ENCODE measurements at regions not wholly inside any gene's neighbourhood (a gene's known extent, or its start where the extent isn't known, plus 50 kb on each side); places are given as distances from the start of the nearest gene placed in this dataset.

DNA sequence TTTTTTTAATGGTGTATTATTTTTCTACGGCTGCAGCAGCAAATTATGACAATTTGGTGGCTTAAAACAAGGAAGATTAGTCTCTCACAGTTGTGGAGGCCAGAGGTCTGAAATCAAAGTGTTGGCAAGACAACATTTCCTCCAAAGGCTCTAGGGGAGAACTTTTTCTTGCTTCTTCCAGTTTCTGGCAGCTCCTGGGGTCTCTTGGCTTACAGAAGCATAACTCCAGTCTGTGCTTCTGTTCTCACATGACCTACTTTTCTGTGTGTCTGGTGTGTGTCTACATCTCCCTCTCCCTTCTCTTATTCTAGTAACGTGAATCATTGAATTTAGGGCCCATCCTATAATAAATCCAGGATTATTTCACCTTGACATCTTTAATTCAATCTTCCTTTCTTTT is 551.9 kb upstream of the LUZP2 start:
- TF ChIP-seq, protein P1, sequence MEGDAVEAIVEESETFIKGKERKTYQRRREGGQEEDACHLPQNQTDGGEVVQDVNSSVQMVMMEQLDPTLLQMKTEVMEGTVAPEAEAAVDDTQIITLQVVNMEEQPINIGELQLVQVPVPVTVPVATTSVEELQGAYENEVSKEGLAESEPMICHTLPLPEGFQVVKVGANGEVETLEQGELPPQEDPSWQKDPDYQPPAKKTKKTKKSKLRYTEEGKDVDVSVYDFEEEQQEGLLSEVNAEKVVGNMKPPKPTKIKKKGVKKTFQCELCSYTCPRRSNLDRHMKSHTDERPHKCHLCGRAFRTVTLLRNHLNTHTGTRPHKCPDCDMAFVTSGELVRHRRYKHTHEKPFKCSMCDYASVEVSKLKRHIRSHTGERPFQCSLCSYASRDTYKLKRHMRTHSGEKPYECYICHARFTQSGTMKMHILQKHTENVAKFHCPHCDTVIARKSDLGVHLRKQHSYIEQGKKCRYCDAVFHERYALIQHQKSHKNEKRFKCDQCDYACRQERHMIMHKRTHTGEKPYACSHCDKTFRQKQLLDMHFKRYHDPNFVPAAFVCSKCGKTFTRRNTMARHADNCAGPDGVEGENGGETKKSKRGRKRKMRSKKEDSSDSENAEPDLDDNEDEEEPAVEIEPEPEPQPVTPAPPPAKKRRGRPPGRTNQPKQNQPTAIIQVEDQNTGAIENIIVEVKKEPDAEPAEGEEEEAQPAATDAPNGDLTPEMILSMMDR (IDR thresholded peaks at IDR 0.05; ENCODE audit: unreplicated experiment), result no peak
- H3K4me3 Mint-ChIP-seq (ENCODE audit: low read depth), result no peak overlapping the region
- no peaks in the 10 kb centered on the region for H3K4me1 Mint-ChIP-seq (ENCODE audit: low read depth)
- H3K36me3 Mint-ChIP-seq (ENCODE audit: insufficient read depth), result no peaks in the 10 kb centered on the region
- no peaks in the 10 kb centered on the region for H3K27me3 Mint-ChIP-seq
- H3K27ac Mint-ChIP-seq, result no peak overlapping the region
- peaks cover 13% of the 10 kb centered on the region for H3K9me3 Mint-ChIP-seq (ENCODE audit: low read depth)
- no peak for DNase-seq (ENCODE audit: low spot score, unreplicated experiment)

DNA sequence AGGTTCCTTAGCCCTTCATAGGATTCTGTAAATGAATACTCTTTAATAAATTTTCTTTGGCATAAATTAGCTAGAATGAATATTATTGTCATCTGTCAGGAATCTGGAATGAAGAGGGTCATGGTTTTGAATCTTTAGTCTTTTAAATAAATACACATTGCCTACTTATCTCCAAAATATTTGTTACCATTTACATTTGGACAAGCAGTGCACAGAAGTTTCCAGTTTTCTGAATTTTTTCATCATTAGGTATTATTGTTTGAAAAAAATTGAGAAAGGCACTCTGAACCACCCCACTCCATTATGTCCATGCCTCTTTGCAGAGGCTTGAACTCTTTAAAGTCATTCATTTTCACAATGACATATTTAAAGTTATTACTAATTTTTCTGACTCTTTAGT is 549.0 kb upstream of the LUZP2 start:
- Mint-ChIP-seq H3K4me3 (ENCODE audit: low read depth) (no peak overlapping the region), H3K27me3 (no peaks in the 10 kb centered on the region), H3K4me1 (ENCODE audit: low read depth) (no peaks in the 10 kb centered on the region), H3K27ac (no peak overlapping the region), H3K9me3 (ENCODE audit: low read depth) (no peaks in the 10 kb centered on the region), H3K36me3 (ENCODE audit: insufficient read depth) (no peaks in the 10 kb centered on the region)
- TF ChIP-seq, protein P1 (IDR thresholded peaks at IDR 0.05; ENCODE audit: unreplicated experiment), result no peak
- no peak for DNase-seq (ENCODE audit: low spot score, unreplicated experiment)

DNA sequence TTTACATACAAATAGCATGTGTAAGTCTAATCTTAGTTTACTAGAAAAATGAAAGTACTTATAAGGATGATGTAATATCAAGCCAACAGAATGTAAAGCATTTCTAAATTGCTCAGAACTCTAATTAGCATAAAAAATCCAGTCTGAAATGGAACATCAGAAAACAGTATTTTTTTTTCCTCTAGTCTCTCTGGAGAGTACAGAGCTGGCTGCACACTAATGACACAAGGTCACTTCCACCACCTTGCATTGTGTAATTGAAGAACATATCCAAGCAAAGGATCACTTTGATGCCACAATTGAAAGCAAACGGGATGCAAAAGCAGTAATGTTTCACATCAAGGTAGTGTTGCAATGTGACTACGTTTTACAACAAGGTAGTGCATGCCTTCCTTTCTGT is 548.0 kb upstream of the LUZP2 start:
- Mint-ChIP-seq H3K27ac (no peak overlapping the region), H3K27me3 (no peaks in the 10 kb centered on the region), H3K4me3 (ENCODE audit: low read depth) (no peak overlapping the region), H3K36me3 (ENCODE audit: insufficient read depth) (no peaks in the 10 kb centered on the region), H3K9me3 (ENCODE audit: low read depth) (no peaks in the 10 kb centered on the region), H3K4me1 (ENCODE audit: low read depth) (no peaks in the 10 kb centered on the region)
- TF ChIP-seq, protein P1 (IDR thresholded peaks at IDR 0.05; ENCODE audit: unreplicated experiment), result no peak
- no peak for DNase-seq (ENCODE audit: low spot score, unreplicated experiment)

DNA sequence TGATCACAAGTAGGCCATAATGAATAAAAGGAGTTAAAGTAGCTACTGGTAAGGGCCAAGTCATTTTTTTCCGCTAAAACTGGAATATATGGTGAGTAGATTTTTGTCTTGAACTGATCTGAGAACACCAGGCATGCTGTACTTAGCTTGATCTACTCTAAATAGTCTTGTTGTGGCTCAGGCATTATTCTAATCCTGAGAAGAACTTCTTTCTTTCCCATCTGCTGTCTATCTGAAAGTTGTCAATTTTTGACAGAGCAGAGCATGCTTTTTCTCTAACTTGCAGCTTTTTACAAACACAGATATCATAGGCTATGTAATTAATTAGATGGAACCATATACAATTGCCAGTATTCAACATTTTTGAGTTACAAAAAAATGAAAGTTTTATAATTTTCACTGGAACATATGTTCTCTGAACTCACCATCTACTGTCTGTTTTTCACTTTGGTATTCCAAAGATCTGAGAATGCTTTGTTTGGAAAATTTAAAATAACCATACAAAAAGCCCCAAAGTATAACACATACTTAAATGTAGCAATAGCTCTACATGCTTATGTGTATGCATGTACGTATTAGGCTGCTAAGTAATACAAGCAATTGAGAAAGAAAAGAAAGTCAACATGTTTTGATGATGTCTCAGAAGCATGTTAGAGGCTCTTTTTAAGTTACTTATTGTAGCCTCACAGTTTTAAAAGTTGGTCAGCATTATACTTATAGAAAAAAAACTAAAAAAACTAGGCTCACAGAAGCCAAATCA is 542.7 kb upstream of the LUZP2 start:
- H3K4me3 Mint-ChIP-seq (ENCODE audit: low read depth), result no peak overlapping the region
- H3K27me3 Mint-ChIP-seq, result no peaks in the 10 kb centered on the region
- H3K27ac Mint-ChIP-seq, result no peak overlapping the region
- no peaks in the 10 kb centered on the region for H3K9me3 Mint-ChIP-seq (ENCODE audit: low read depth)
- H3K4me1 Mint-ChIP-seq (ENCODE audit: low read depth), result no peaks in the 10 kb centered on the region
- DNase-seq (ENCODE audit: low spot score, unreplicated experiment), result no peak
- TF ChIP-seq, protein P1 (IDR thresholded peaks at IDR 0.05; ENCODE audit: unreplicated experiment), result no peak
- H3K36me3 Mint-ChIP-seq (ENCODE audit: insufficient read depth), result no peaks in the 10 kb centered on the region

DNA sequence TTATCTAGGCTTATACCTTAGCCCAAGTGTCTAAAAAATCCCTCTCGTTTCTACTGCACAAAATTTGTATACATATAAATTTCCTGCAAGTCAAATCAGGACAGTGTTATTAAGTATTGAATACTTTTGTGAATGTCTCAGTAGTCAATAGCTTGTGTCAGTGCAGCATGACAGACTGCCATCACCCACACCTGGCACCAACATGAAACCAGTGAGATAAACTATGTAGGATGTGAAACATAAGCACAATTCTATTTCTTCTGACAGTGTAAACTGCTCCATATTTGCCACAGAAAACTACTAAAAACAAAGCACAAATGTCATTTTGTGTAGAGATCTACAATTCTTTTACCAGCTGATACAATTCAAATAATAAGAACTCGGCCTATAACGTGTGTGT is 542.1 kb upstream of the LUZP2 start:
- H3K9me3 Mint-ChIP-seq (ENCODE audit: low read depth), result no peaks in the 10 kb centered on the region
- TF ChIP-seq, protein P1 (IDR thresholded peaks at IDR 0.05; ENCODE audit: unreplicated experiment), result no peak
- no peaks in the 10 kb centered on the region for H3K27me3 Mint-ChIP-seq
- no peak for DNase-seq (ENCODE audit: low spot score, unreplicated experiment)
- H3K27ac Mint-ChIP-seq, result no peak overlapping the region
- H3K36me3 Mint-ChIP-seq (ENCODE audit: insufficient read depth), result no peaks in the 10 kb centered on the region
- no peaks in the 10 kb centered on the region for H3K4me1 Mint-ChIP-seq (ENCODE audit: low read depth)
- H3K4me3 Mint-ChIP-seq (ENCODE audit: low read depth), result no peak overlapping the region

Data from progenitor cell of endocrine pancreas (in vitro differentiated cells).